ENCODE measurements at regions not wholly inside any gene's neighbourhood (a gene's known extent, or its start where the extent isn't known, plus 50 kb on each side); places are given as distances from the start of the nearest gene placed in this dataset.

- no peak overlapping the region for H3K4me2 ChIP-seq (ENCODE audit: low read depth, low read length)
- no peak overlapping the region for H2BK15ac ChIP-seq (ENCODE audit: low read depth, low read length)
- DNase-seq, result no peak
- no peaks in the 10 kb centered on the region for H3K36me3 ChIP-seq (ENCODE audit: control insufficient read depth, insufficient read depth, low read length)
- no TSS peak for BruUV-seq (replicated peaks)
- no peaks in the 10 kb centered on the region for H4K20me1 ChIP-seq (ENCODE audit: insufficient read depth, low read length)
- H3K23ac ChIP-seq (ENCODE audit: low read depth, low read length), result no peak overlapping the region
- H2AFZ ChIP-seq (replicated peaks; ENCODE audit: low read length, poor library complexity), result no peak overlapping the region
- no peak overlapping the region for H4K91ac ChIP-seq (ENCODE audit: insufficient read depth, low read depth, low read length)
- H2AK5ac ChIP-seq (ENCODE audit: low read depth, low read length), result no peak overlapping the region
- no peak overlapping the region for H3K4me3 ChIP-seq (ENCODE audit: insufficient read depth, low read depth, low read length)
- no peak overlapping the region for H3K56ac ChIP-seq (ENCODE audit: extremely low read depth, insufficient read depth, low read length)
- dilution Hi-C loops (cut with HindIII; ENCODE audit: low sequenced_read_pairs, unreplicated experiment) (no loop called here), in situ Hi-C loops (cut with MboI; ENCODE audit: low sequenced_read_pairs) (no loop called here), intact Hi-C loops (cut with micrococcal nuclease) (no loop called here)
- POLR2A ChIA-PET (ENCODE audit: unreplicated experiment), result no interaction called here
- no peak overlapping the region for H2AK9ac ChIP-seq (replicated peaks; ENCODE audit: low read depth, low read length, poor library complexity)
- no peak overlapping the region for H4K5ac ChIP-seq (ENCODE audit: low read depth, low read length)
- H3K27me3 ChIP-seq (ENCODE audit: control insufficient read depth, insufficient read depth, low read length), result peaks cover 21% of the 10 kb centered on the region
- no peak overlapping the region for H4K8ac ChIP-seq (ENCODE audit: low read depth in 2 of 2, low read length in 2 of 2)
- H3K14ac ChIP-seq (replicated peaks; ENCODE audit: low read depth, low read length), result no peak overlapping the region
- H3K27ac ChIP-seq (ENCODE audit: insufficient read depth, low read length), result no peak overlapping the region
- no peak overlapping the region for H3K18ac ChIP-seq (ENCODE audit: low read depth, low read length)
- no peak overlapping the region for H3K9ac ChIP-seq (ENCODE audit: low read depth, low read length)
- peaks cover 2% of the 10 kb centered on the region for H3K9me3 ChIP-seq (ENCODE audit: control insufficient read depth, insufficient read depth, low read length)
- TF ChIP-seq RFX5 (IDR thresholded peaks at IDR 0.05; ENCODE audit: low read depth, low read length), result no peak
- TF ChIP-seq RAD21 (IDR thresholded peaks at IDR 0.05; ENCODE audit: low read length), result no peak
- no peak for TF ChIP-seq NFE2L2 (IDR thresholded peaks at IDR 0.05; ENCODE audit: low read depth, low read length)
- no peak for TF ChIP-seq SMC3 (IDR thresholded peaks at IDR 0.05; ENCODE audit: low read depth, low read length)
- no peak for TF ChIP-seq ELK1 (IDR thresholded peaks at IDR 0.05; ENCODE audit: borderline replicate concordance, low read depth, low read length)
- no peak for TF ChIP-seq CTCF (conservative IDR thresholded peaks at IDR 0.05; ENCODE audit: low read depth, low read length)
- TF ChIP-seq USF2 (IDR thresholded peaks at IDR 0.05; ENCODE audit: low read depth, low read length), result no peak
- no peak for TF ChIP-seq MXI1 (IDR thresholded peaks at IDR 0.05; ENCODE audit: borderline replicate concordance, low read depth, low read length)
- TF ChIP-seq RCOR1 (IDR thresholded peaks at IDR 0.05; ENCODE audit: insufficient replicate concordance, low read length), result no peak
- TF ChIP-seq MAZ (IDR thresholded peaks at IDR 0.05; ENCODE audit: borderline replicate concordance, low read depth, low read length), result no peak
- no peak for TF ChIP-seq MAFK (IDR thresholded peaks at IDR 0.05; ENCODE audit: low read depth, low read length)
- no peaks in the 10 kb centered on the region for H3K4me1 ChIP-seq (ENCODE audit: control insufficient read depth, insufficient read depth, low read length)
- H2BK20ac ChIP-seq (ENCODE audit: low read depth, low read length), result no peak overlapping the region
- no peak overlapping the region for H2BK120ac ChIP-seq (ENCODE audit: low read depth, low read length)
- H3K79me1 ChIP-seq (ENCODE audit: low read depth in 1 of 2, low read length in 2 of 2), result no peaks in the 10 kb centered on the region
- H3K9me1 ChIP-seq (ENCODE audit: insufficient read depth, low read length), result no peaks in the 10 kb centered on the region; the same call in 1 of the 2 replicates
- WGBS, 2 experiments (ENCODE audit: extremely low coverage in 2 of 2, insufficient read length in 1 of 2), result 88% methylated on average over 4 of the region's 14 CpGs; no CpG with 5 or more reads in 1 of the 2 experiments
- H2BK5ac ChIP-seq (ENCODE audit: low read depth, low read length, poor library complexity, severe bottlenecking), result no peak overlapping the region
- H3K4ac ChIP-seq (ENCODE audit: low read depth, low read length), result no peak overlapping the region
- no peak for ATAC-seq (ENCODE audit: low read depth)
- CTCF ChIA-PET, result no interaction called here
These were observed 67.2 kb upstream of the RUNX3 start for GRCh38 chr1:24996983-24997893.

All from IMR-90 (cell line).